Daoy (cell line): ENCODE measurements at regions not wholly inside any gene's neighbourhood (a gene's known extent, or its start where the extent isn't known, plus 50 kb on each side); places are given as distances from the start of the nearest gene placed in this dataset.
A peak's percentile ranks its signal among the peaks of the same experiment; 100 is the strongest.
"Not testable (repeated sequence)": the region's sequence is repeated elsewhere in the genome, so short reads cannot be mapped to it uniquely, and the experiment has no call there.

Experiments
- DNase-seq: peaks from one replicate; pipeline ENCODE4 v3.0.0-alpha.2; 2015; ENCODE audit warnings: low read depth

DNA sequence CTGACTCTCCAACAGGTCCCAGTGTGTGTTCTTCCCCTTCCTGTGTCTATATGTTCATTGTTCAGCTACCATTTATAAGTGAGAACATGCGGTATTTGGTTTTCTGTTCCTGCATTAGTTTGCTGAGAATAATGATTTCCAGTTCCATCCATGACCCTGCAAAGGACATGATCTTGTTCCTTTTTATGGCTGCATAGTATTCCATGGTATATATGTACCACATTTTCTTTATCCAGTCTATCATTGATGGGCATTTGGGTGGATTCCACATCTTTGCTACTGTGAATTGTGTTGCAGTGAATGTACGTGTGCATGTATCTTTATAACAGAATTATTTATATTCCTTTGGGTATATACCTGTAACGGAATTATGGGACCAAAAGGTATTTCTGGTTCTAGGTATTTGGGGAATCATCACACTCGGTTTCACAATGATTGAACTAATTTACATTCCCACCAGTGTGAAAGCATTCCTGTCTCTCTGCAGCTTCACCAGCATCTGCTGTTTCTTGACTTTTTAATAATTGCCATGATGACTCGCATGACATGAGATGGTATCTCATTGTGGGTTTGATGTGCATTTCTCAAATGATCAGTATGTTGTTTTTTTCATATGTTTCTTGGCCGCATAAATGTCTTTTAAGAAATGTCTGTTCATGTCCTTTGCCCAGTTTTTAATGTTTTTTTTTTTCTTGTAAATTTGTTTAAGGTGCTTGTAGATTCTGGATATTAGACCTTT, 60.2 kb downstream of the LSMEM1 start:
- DNase-seq, result no peak

- DNase-seq, result peak; percentile 69
Observed at GRCh38 chr7:112546723-112547513, 66.1 kb downstream of the LSMEM1 start.

DNA sequence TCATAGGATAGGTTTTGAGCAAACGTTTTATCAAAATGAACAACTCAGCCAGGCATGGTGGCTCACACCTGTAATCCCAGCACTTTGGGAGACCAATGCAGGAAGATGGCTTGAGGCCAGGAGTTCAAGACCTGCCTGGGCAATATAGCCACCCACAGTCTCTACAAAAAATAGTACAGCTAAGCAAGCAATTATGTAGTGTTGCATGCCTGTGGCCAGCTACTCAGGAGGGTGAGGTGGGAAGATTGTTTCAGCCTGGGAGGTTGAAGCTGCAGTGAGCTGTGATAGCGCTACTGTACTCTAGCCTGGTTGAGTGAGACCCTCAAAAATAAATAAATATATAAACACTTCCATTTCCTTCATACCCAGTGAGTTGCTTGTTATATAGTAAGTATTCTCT, 67.1 kb downstream of the LSMEM1 start:
- peak; percentile 71 for DNase-seq

DNA sequence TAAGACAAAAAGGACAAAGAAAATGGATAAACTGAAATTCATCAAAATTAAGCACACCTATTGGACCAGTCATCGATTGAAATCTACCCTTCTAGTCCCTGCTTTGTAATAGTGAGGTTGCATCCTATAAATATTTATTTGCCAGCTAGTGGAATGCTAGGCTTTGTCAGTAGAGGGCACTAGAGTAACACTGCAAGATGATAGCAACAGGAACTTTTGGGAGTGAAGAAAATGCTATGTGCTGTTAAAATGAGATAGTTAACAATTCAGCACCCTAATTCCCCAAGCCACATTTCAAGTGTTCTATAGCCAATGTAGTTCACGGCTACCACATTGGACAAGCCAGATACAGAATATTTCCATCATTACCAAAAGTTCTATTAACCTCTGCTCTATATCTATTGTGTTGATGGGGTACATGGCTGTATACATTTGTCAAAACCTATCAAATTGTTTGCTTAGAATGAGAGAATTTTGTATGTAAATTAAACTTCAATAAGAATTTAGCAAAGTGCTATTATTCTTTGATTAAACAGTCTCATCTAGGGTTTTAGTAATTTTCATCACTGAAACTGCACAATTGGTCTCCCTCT, 69.8 kb downstream of the LSMEM1 start:
- peak; percentile 70 for DNase-seq

DNA sequence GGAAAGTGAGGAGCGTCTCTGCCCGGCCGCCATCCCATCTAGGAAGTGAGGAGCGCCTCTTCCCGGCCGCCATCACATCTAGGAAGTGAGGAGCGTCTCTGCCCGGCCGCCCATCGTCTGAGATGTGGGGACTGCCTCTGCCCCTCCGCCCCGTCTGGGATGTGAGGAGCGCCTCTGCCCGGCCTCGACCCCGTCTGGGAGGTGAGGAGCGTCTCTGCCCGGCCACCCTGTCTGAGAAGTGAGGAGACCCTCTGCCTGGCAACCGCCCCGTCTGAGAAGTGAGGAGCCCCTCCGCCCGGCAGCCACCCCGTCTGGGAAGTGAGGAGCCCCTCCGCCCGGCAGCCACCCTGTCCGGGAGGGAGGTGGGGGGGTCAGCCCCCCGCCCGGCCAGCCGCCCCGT, 70.7 kb downstream of the LSMEM1 start:
- not testable (repeated sequence) for DNase-seq

DNA sequence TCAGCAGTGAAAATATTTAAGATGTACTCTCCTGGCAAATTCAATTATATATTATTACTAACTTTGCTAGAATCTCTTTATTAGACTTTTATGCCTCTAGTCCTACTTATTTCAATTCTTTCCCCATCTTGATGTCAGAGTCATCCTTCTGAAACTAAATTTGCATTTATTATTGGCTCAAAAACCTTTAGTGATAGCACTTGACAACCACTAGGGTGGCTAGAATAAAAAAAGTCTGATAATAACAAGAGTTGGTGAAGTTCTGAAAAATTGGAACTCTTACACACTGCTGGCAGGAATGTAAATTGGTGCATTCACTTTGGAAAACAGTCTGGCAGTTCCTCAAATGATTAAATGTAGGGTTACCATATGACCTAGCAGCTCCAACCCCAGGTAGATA, 73.8 kb downstream of the LSMEM1 start:
- no peak for DNase-seq

GRCh38 chr7:112556633-112557032, 75.8 kb downstream of the LSMEM1 start:
- DNase-seq, result no peak

DNA sequence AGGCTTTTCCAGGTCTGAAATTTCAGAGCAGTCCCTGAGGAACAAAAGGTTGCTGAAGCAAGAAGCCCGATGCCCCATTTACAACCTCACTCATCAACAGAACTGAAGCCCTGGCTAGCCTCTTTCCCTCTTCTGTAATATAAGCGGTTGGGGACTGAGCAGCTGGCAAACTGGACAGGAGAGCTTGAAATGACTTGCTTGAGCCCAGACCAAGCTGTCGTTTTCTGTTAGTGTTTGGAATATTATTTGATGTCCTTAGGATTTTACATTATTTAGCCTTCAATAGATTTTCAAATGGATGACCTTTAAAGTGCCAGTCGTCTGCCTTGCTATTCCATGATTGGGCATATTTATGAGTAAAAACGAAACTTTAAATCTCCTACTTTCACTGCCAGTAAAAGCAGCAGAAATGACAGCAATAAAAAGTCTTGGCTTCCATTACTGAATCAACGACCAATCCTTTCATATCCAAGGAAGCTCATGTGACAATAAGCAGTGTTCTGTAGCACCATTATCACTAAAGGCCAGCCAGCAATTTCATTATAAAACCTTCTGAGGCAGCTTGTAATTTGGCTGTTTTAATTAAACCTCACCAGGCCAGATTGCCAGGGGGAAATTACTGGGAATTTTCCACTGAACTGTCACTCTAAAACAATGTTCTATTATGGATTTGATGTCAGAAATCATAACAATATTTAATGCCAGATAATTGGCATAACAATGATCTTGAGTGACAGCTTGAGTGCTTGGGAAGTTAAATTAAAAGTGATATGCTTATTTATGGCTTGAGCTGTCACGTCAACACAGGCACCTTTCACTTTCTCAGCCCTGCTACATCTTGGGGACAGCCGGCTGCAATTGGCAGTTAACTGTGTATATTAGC, 85.9 kb downstream of the LSMEM1 start:
- no peak for DNase-seq

- no peak for DNase-seq
Observed at GRCh38 chr7:112567388-112567787, 86.6 kb downstream of the LSMEM1 start.

DNA sequence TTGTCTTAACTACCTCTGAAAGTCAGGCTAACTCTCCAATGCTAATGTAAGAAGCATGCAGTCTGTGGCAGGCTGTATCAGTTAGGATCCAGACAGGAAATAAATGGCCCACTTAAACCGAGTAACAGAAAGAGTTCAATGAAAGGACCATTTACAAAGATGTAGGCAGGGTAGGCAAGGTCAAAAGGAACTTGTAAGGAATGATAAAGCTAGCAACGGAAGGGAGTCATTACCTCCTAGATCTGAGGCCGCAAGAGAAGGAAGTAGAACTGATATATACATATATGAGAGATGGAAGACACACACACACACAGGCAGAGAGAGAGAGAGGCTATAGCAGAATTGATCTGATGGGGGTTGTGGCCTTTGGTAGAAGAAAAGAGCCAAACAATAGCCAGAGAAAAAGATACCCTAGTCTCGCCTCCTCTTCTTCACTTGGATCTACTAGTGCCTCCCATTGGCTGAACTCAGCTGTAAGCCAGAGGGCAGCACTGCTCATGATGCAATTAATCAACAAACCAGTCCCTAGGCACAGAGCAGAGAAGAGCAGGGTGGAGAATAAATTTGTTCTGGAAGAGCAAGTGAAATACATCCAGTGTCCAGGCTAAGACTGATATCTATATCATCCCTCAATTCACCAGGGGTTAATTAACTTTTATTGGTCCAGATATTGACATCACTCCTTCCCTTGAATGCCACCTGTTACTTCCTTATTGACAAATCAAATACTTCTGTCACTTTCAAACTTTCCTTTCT, 91.2 kb downstream of the LSMEM1 start:
- no peak for DNase-seq

DNA sequence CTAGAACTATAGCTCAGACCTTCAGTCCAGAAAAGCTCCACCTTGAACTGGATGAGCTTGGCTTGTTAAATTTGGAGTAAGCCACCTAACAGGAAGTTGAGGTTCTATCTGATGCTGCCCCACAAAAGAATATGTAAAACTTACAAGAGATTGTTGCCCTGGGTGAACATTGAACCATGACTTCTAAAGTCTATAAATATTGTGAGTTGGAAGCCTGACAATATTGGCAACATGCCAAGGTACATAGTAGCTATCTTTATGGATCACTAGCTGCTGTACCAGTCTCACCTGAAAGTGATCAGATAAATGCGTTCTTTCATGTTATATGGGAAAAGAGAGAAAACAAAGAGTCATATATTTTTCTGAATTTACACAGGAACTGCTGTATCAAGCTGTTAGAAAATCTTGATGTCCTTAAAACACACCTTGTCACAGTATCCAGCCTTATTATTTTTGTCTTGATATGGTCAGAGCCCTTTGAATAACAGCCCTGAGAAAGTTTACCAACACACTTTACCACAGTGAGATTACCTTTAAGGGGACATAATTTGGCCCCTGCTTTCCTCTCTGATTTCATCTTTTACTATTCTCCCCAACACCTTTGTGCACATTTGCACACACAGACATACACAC, 92.0 kb downstream of the LSMEM1 start:
- DNase-seq, result no peak

GRCh38 chr7:112573302-112574039, 92.7 kb downstream of the LSMEM1 start:
- peak; percentile 34 for DNase-seq

DNA sequence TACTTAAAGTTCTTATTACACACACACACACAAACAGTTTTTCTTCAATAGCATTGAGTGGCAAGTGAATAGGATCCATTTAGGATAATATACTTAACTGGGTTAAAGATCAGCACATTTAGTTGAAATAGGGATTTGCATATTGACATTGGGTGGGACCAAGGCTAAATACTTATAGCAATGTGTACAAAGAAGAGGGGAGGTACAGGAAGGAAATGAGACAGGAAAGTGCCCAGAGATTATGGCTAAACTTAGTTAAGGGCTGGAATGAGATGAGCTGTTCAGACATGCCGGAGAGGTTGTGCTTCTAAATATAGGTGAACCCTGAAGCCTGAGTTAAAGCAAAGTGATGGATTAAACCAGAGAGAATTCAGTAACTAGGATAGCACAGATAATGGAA, 95.1 kb downstream of the LSMEM1 start:
- no peak for DNase-seq

- DNase-seq, result no peak
Observed at GRCh38 chr7:112579388-112579787, 98.6 kb downstream of the LSMEM1 start.

DNA sequence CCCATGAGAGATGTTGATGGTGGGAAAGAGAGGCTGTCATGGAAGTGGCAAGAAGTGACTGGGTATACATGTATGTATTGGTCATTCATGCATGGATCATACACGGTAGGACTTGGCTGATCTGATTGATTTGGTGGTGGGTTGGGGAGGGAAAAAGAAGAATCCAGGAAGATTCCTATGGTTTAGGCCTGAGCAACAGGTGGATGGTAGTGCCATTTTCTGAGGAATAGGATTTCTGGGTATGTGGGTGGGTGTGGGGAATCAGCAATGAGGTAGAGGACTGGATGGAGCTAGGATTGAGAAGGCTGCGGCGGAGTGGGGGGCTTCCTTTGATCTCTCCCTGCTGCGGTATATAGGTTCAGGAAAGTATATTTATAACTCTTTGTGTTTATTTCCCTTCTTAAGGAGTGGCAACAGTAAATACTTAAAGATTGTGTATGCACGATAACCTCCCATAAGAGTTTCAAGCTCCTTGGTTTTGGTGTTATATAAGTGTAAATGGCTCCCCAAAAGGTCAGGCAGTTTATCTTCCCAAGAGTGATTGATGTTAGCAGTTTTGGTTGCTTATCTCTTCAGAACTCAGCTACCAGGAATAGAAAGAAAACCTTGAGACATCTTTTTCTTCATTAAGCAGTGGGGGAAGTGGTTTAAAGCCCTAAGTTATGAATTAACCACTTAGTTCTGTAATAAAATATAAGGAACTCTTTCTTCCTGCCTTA, 100.1 kb downstream of the LSMEM1 start:
- DNase-seq, result no peak

DNA sequence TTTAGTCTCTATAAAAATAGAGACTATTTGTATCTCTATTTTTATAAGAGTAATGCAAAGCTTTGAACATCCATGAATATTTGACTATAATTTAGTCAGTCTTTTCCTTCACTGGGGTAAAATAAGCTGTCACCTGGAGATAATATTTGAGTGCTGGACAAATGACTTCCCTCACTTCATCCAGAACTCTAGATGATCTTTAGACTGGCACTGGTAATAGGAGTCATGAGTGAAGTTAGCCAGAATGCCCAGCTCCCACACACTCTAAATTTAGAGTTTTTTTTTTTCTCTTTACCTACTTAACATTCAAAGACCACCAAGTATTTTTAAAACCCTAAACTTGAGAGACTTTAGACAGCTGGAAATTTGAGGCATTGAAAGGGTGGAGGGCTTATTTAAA, 100.7 kb downstream of the LSMEM1 start:
- no peak for DNase-seq

DNA sequence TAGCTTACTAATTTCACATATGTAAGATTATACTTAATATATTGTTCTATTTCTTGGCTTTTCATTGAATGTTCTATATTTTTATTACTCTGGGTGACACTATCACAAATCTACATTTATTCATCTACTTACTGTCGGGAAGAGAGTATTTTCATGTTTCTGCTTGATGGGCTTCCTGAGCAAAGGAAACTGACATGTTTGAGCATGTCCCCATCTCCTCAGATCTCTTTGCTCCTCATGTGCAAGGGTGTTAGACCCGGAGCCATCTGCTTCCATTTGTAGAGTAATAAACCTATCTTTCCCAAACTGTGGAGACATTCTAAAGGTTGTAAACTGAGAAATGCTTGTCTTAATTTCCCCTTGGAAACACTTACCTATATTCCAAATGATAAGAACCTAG, 103.5 kb downstream of the LSMEM1 start:
- no peak for DNase-seq

- no peak for DNase-seq
Observed at GRCh38 chr7:112587504-112587903, 106.7 kb downstream of the LSMEM1 start.

GRCh38 chr7:112592565-112593263, 111.9 kb downstream of the LSMEM1 start:
- not testable (repeated sequence) for DNase-seq
